Stimulated activated CD4-positive, alpha-beta T cell treated with anti-CD3 and anti-CD28 coated beads, Interleukin-12 subunit alpha, Interleukin-12 subunit beta, amount 100 ng/mL, for 4 hours (primary cell): ENCODE measurements at regions not wholly inside any gene's neighbourhood (a gene's known extent, or its start where the extent isn't known, plus 50 kb on each side); places are given as distances from the start of the nearest gene placed in this dataset.
"Not testable (repeated sequence)": the region's sequence is repeated elsewhere in the genome, so short reads cannot be mapped to it uniquely, and the experiment has no call there.

Experiments used
- DNase-seq: peaks from one replicate; pipeline ENCODE4 v3.0.0-alpha.2; 2020

- DNase-seq = no peak
Measured at GRCh38 chr1:101485712-101486111, 248.9 kb downstream of the S1PR1 start.

GRCh38 chr1:101492144-101492543, 255.3 kb downstream of the S1PR1 start:
- DNase-seq = not testable (repeated sequence)

- not testable (repeated sequence) for DNase-seq
Measured at GRCh38 chr1:101493920-101494319, 257.1 kb downstream of the S1PR1 start.

- DNase-seq = no peak
Measured at GRCh38 chr1:101496109-101496508, 259.3 kb downstream of the S1PR1 start.

- no peak for DNase-seq
Measured at GRCh38 chr1:101497881-101498559, 261.2 kb downstream of the S1PR1 start.

GRCh38 chr1:101504106-101504505, 267.3 kb downstream of the S1PR1 start:
- DNase-seq = not testable (repeated sequence)

GRCh38 chr1:101505240-101505639, 268.4 kb downstream of the S1PR1 start:
- DNase-seq = not testable (repeated sequence)

- DNase-seq = no peak
Measured at GRCh38 chr1:101506541-101507164, 269.8 kb downstream of the S1PR1 start.

GRCh38 chr1:101507547-101507971, 270.7 kb downstream of the S1PR1 start:
- no peak for DNase-seq

GRCh38 chr1:101508913-101509312, 272.1 kb downstream of the S1PR1 start:
- no peak for DNase-seq

GRCh38 chr1:101509370-101509769, 272.6 kb downstream of the S1PR1 start:
- no peak for DNase-seq

- no peak for DNase-seq
Measured at GRCh38 chr1:101511202-101511891, 274.5 kb downstream of the S1PR1 start.

- no peak for DNase-seq
Measured at GRCh38 chr1:101520302-101520701, 283.5 kb downstream of the S1PR1 start.

GRCh38 chr1:101522486-101522885, 285.7 kb downstream of the S1PR1 start:
- no peak for DNase-seq

GRCh38 chr1:101526813-101527212, 290.0 kb downstream of the S1PR1 start:
- no peak for DNase-seq

- no peak for DNase-seq
Measured at GRCh38 chr1:101532377-101532776, 295.6 kb downstream of the S1PR1 start.

- DNase-seq = no peak
Measured at GRCh38 chr1:101540161-101540560, 303.3 kb downstream of the S1PR1 start.

- no peak for DNase-seq
Measured at GRCh38 chr1:101546885-101547284, 310.1 kb downstream of the S1PR1 start.

GRCh38 chr1:101547357-101547756, 310.5 kb downstream of the S1PR1 start:
- DNase-seq = no peak

GRCh38 chr1:101548376-101548775, 311.6 kb downstream of the S1PR1 start:
- DNase-seq = no peak

GRCh38 chr1:101550581-101550980, 313.8 kb downstream of the S1PR1 start:
- DNase-seq = no peak

GRCh38 chr1:101566883-101567538, 330.2 kb downstream of the S1PR1 start:
- no peak for DNase-seq

GRCh38 chr1:101567582-101568189, 330.9 kb downstream of the S1PR1 start:
- peak; percentile 40 for DNase-seq
